Thoracic aorta (tissue), 2 donors: ENCODE measurements at regions not wholly inside any gene's neighbourhood (a gene's known extent, or its start where the extent isn't known, plus 50 kb on each side); places are given as distances from the start of the nearest gene placed in this dataset.
"Not testable (repeated sequence)": the region's sequence is repeated elsewhere in the genome, so short reads cannot be mapped to it uniquely, and the experiment has no call there.

ENCODE experiments used
- ATAC-seq: fragments of 150-250 bp; one replicate; pipeline ENCODE4 v1.8.0; 2017; ENCODE audit warnings: low read depth; ENCODE audit not compliant: insufficient number of reproducible peaks, low FRiP score
- DNase-seq: peaks from one replicate; pipeline ENCODE4 v3.0.0-alpha.2; 2020; ENCODE audit warnings: low spot score
- H3K27ac ChIP-seq, 2 donors: fragments of 200-600 bp; sonication (generic); 1 replicate in 1 of 2; 2 replicates in 1 of 2; pipeline ENCODE4 v1.5.1; 2016; ENCODE audit warnings: mild to moderate bottlenecking in 2 of 2, moderate library complexity in 2 of 2
- H3K27me3 ChIP-seq: fragments of 200-600 bp; sonication (generic); replicated peaks from 2 replicates; pipeline ENCODE4 v1.6.0; 2016; ENCODE audit warnings: mild to moderate bottlenecking; ENCODE audit not compliant: insufficient read depth
- H3K36me3 ChIP-seq: fragments of 200-600 bp; sonication (generic); one replicate; pipeline ENCODE4 v1.5.1; 2016
- H3K4me1 ChIP-seq, 2 donors: fragments of 200-600 bp; sonication (generic); 1 replicate in 1 of 2; 2 replicates in 1 of 2; pipeline versions ENCODE4 v1.5.1 to v1.6.0; 2016; ENCODE audit warnings: low read depth in 2 of 2, mild to moderate bottlenecking in 1 of 2; ENCODE audit not compliant: control insufficient read depth in 1 of 2
- H3K4me3 ChIP-seq: fragments of 200-600 bp; sonication (generic); 2 replicates; pipeline ENCODE4 v1.5.1; 2016; ENCODE audit warnings: mild to moderate bottlenecking
- H3K9me3 ChIP-seq: fragments of 200-600 bp; sonication (generic); 2 replicates; pipeline ENCODE4 v1.5.1; 2016
- TF ChIP-seq, protein P1 (sequence below): fragments of 200-600 bp; sonication (generic); IDR thresholded peaks from one replicate; pipeline ENCODE4 v1.5.1; 2019; ENCODE audit warnings: antibody characterized with exemption

- Histone ChIP-seq H3K36me3 (no peaks in the 10 kb centered on the region), H3K9me3 (no peaks in the 10 kb centered on the region), H3K4me3 (no peak overlapping the region), H3K4me1 (no peaks in the 10 kb centered on the region), H3K27ac (no peak overlapping the region), H3K27me3 (no peaks in the 10 kb centered on the region)
- DNase-seq (no peak), ATAC-seq (no peak)
- TF ChIP-seq, protein P1, sequence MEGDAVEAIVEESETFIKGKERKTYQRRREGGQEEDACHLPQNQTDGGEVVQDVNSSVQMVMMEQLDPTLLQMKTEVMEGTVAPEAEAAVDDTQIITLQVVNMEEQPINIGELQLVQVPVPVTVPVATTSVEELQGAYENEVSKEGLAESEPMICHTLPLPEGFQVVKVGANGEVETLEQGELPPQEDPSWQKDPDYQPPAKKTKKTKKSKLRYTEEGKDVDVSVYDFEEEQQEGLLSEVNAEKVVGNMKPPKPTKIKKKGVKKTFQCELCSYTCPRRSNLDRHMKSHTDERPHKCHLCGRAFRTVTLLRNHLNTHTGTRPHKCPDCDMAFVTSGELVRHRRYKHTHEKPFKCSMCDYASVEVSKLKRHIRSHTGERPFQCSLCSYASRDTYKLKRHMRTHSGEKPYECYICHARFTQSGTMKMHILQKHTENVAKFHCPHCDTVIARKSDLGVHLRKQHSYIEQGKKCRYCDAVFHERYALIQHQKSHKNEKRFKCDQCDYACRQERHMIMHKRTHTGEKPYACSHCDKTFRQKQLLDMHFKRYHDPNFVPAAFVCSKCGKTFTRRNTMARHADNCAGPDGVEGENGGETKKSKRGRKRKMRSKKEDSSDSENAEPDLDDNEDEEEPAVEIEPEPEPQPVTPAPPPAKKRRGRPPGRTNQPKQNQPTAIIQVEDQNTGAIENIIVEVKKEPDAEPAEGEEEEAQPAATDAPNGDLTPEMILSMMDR: no peak
Measured at GRCh38 chr3:35292568-35292967, 346.8 kb upstream of the ARPP21 start.

- no peaks in the 10 kb centered on the region for H3K4me1 ChIP-seq
- H3K36me3 ChIP-seq: no peaks in the 10 kb centered on the region
- DNase-seq (no peak), ATAC-seq (no peak)
- TF ChIP-seq, protein P1: no peak
- no peaks in the 10 kb centered on the region for H3K27me3 ChIP-seq
- H3K9me3 ChIP-seq: no peaks in the 10 kb centered on the region
- H3K4me3 ChIP-seq: no peak overlapping the region
- H3K27ac ChIP-seq: no peak overlapping the region
Measured at GRCh38 chr3:35295906-35296305, 343.4 kb upstream of the ARPP21 start.

GRCh38 chr3:35296533-35296932, 342.8 kb upstream of the ARPP21 start:
- no peaks in the 10 kb centered on the region for H3K9me3 ChIP-seq
- no peak overlapping the region for H3K4me3 ChIP-seq
- H3K4me1 ChIP-seq: no peaks in the 10 kb centered on the region
- TF ChIP-seq, protein P1: no peak
- DNase-seq: no peak
- ATAC-seq: no peak
- H3K36me3 ChIP-seq: no peaks in the 10 kb centered on the region
- no peak overlapping the region for H3K27ac ChIP-seq
- H3K27me3 ChIP-seq: no peaks in the 10 kb centered on the region

GRCh38 chr3:35296944-35297343, 342.4 kb upstream of the ARPP21 start:
- H3K4me3 ChIP-seq, H3K9me3 ChIP-seq, ATAC-seq, H3K36me3 ChIP-seq, H3K4me1 ChIP-seq, H3K27ac ChIP-seq, DNase-seq, H3K27me3 ChIP-seq: not testable (repeated sequence)

DNA sequence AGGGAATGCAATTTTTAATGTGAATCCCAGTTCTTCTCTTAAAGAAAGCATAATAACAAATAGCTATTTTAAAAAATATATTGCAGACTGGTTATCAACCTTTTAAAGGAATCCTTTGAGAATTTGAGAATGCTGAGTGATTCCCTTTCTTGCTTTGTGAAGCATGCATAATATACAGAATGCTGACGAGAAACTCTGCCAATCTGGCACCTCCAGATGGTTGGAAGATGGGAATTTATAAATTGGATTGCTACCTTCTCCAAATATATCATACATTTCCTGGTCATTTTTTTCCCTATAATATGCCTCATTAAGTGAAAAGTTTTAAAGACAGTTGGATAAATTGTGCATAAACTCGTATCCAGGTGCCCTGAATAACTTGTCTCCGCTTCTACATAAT, 333.9 kb upstream of the ARPP21 start:
- TF ChIP-seq, protein P1: no peak
- ATAC-seq (no peak), DNase-seq (no peak)
- Histone ChIP-seq H3K27ac (no peak overlapping the region), H3K9me3 (no peaks in the 10 kb centered on the region), H3K36me3 (no peaks in the 10 kb centered on the region), H3K4me1 (no peaks in the 10 kb centered on the region), H3K4me3 (no peak overlapping the region), H3K27me3 (no peaks in the 10 kb centered on the region)

DNA sequence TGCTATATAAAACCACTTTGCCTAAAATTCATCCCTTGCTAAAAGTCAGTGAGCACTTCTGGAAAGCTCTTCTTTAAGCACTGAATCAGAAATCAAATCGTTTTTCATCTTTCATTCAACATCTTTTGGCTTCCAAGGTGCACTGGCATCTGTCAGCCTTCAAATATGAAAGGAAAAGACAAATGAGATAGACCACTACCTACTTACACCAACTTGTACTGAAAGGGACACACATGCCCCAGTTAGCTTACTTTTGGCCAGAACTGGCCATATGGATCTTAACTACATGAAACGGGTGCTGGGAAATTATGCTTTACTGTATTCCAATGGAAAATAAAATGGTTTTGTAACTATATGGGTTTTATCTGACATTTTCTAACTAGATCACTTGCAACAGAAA, 332.0 kb upstream of the ARPP21 start:
- Histone ChIP-seq H3K27ac (no peak overlapping the region), H3K27me3 (no peaks in the 10 kb centered on the region), H3K4me3 (no peak overlapping the region), H3K9me3 (no peaks in the 10 kb centered on the region), H3K4me1 (no peaks in the 10 kb centered on the region), H3K36me3 (no peaks in the 10 kb centered on the region)
- TF ChIP-seq, protein P1: no peak
- DNase-seq (no peak), ATAC-seq (no peak)

DNA sequence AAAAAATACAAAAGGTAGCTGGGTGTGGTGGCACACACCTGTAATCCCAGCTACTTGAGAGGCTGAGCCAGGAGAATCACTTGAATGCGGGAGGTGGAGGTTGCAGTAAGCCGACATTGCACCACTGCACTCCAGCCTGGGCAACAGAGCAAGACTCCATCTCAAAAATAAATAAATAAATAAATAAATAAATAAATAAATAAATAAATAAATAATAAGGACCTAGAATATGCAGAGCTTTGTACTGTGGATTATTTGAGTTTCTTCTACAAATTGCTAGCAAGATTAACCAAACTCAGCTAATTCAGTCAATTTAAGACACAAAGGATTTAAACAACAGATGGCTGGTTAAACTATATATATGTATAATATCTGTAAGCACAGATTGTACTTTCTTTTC, 322.5 kb upstream of the ARPP21 start:
- DNase-seq, H3K9me3 ChIP-seq, H3K27ac ChIP-seq, ATAC-seq, H3K4me3 ChIP-seq, H3K27me3 ChIP-seq, H3K36me3 ChIP-seq, H3K4me1 ChIP-seq: not testable (repeated sequence)
